HEK293 (cell line): ENCODE measurements at regions not wholly inside any gene's neighbourhood (a gene's known extent, or its start where the extent isn't known, plus 50 kb on each side); places are given as distances from the start of the nearest gene placed in this dataset.

Source experiments
- CTCF ChIA-PET: fragments of 350-600 bp; formaldehyde crosslinking; extraction: SDS; loops from one replicate; lab custom pipeline; 2021; ENCODE audit warnings: antibody characterized with exemption; lab: Yijun Ruan, JAX
- POLR2A ChIA-PET: fragments of 300-600 bp; formaldehyde crosslinking; extraction: SDS; loops from one replicate; lab custom pipeline; 2020; ENCODE audit warnings: antibody characterized with exemption, inconsistent platforms; lab: Yijun Ruan, JAX
- H3K27ac ChIP-seq: fragments of 200-500 bp; sonication (Bioruptor generic); 2 replicates; pipeline ENCODE4 v1.5.1; 2014; ENCODE audit warnings: low read depth, low read length, control low read depth, inconsistent platforms; ENCODE audit errors: extremely low read depth
- H3K36me3 ChIP-seq, 2 experiments: fragments of 200-500 bp in 1 of 2; sonication (Bioruptor generic) in 1 of 2; 1 replicate in 1 of 2; 2 replicates in 1 of 2; pipeline ENCODE4 v1.5.1; 2014 to 2017; ENCODE audit warnings: inconsistent platforms in 2 of 2, low read length in 2 of 2; ENCODE audit not compliant: control insufficient read depth in 2 of 2, insufficient read depth in 1 of 2
- H3K4me1 ChIP-seq: fragments of 200-500 bp; sonication (Bioruptor generic); 2 replicates; pipeline ENCODE4 v1.5.1; 2014; ENCODE audit warnings: mild to moderate bottlenecking, low read length, inconsistent platforms; ENCODE audit not compliant: control insufficient read depth, insufficient read depth
- H3K4me3 ChIP-seq: 2 replicates; pipeline ENCODE4 v1.5.1; 2011; ENCODE audit warnings: low read depth, mild to moderate bottlenecking, control low read depth, low read length, moderate library complexity
- H3K9me3 ChIP-seq: fragments of 200-500 bp; sonication (Bioruptor generic); 2 replicates; pipeline ENCODE4 v1.5.1; 2014; ENCODE audit warnings: low read depth, low read length, inconsistent platforms; ENCODE audit not compliant: control insufficient read depth, insufficient read depth
- BCL6B ChIP-seq: fragments of 450-650 bp; formaldehyde crosslinking; IDR thresholded peaks from 2 replicates; pipeline ENCODE4 v1.5.1; 2017; ENCODE audit warnings: missing biosample characterization, missing genetic modification characterization
- CTCF ChIP-seq: fragments of 450-650 bp; formaldehyde crosslinking; IDR thresholded peaks from 2 replicates; pipeline ENCODE4 v1.5.1; 2016; ENCODE audit warnings: missing biosample characterization, missing genetic modification characterization
- KLF17 ChIP-seq: fragments of 450-650 bp; formaldehyde crosslinking; IDR thresholded peaks from 2 replicates; pipeline ENCODE4 v1.5.1; 2016; ENCODE audit warnings: missing biosample characterization, missing genetic modification characterization
- PRDM2 ChIP-seq: fragments of 450-650 bp; formaldehyde crosslinking; IDR thresholded peaks from 2 replicates; pipeline ENCODE4 v1.5.1; 2016; ENCODE audit warnings: missing biosample characterization, missing genetic modification characterization, borderline replicate concordance
- REST ChIP-seq: fragments of 450-650 bp; formaldehyde crosslinking; IDR thresholded peaks from 2 replicates; pipeline ENCODE4 v1.5.1; 2016; ENCODE audit warnings: missing biosample characterization, missing genetic modification characterization
- SP2 ChIP-seq: fragments of 450-650 bp; formaldehyde crosslinking; IDR thresholded peaks from 2 replicates; pipeline ENCODE4 v1.5.1; 2016; ENCODE audit warnings: missing biosample characterization, missing genetic modification characterization
- YY2 ChIP-seq: fragments of 450-650 bp; formaldehyde crosslinking; IDR thresholded peaks from 2 replicates; pipeline ENCODE4 v1.5.1; 2016; ENCODE audit warnings: missing biosample characterization, missing genetic modification characterization
- ZBTB48 ChIP-seq: fragments of 450-650 bp; formaldehyde crosslinking; IDR thresholded peaks from 2 replicates; pipeline ENCODE4 v1.5.1; 2016; ENCODE audit warnings: missing biosample characterization, missing genetic modification characterization
- ZBTB7A ChIP-seq: fragments of 450-650 bp; formaldehyde crosslinking; IDR thresholded peaks from 2 replicates; pipeline ENCODE4 v1.5.1; 2016; ENCODE audit warnings: low read depth, missing biosample characterization, missing genetic modification characterization
- ZNF174 ChIP-seq: fragments of 450-650 bp; formaldehyde crosslinking; IDR thresholded peaks from 2 replicates; pipeline ENCODE4 v1.5.0; 2017; ENCODE audit warnings: missing biosample characterization, mild to moderate bottlenecking, missing genetic modification characterization
- ZNF266 ChIP-seq: fragments of 450-650 bp; formaldehyde crosslinking; IDR thresholded peaks from 2 replicates; pipeline ENCODE4 v1.5.1; 2016; ENCODE audit warnings: missing biosample characterization, missing genetic modification characterization, low read depth
- ZNF394 ChIP-seq: fragments of 450-650 bp; formaldehyde crosslinking; IDR thresholded peaks from 2 replicates; pipeline ENCODE4 v1.5.1; 2016; ENCODE audit warnings: missing biosample characterization, missing genetic modification characterization, mild to moderate bottlenecking, moderate library complexity, borderline replicate concordance
- ZNF626 ChIP-seq: fragments of 450-650 bp; sonication (Bioruptor Pico); formaldehyde crosslinking; IDR thresholded peaks from 2 replicates; pipeline ENCODE4 v1.5.1; 2018; ENCODE audit warnings: missing biosample characterization, missing genetic modification characterization, inconsistent platforms
- ZNF645 ChIP-seq: fragments of 450-650 bp; formaldehyde crosslinking; IDR thresholded peaks from 2 replicates; pipeline ENCODE4; 2016; ENCODE audit warnings: missing biosample characterization, missing genetic modification characterization
- ZSCAN16 ChIP-seq: fragments of 450-650 bp; formaldehyde crosslinking; IDR thresholded peaks from 2 replicates; pipeline ENCODE4 v1.5.1; 2016; ENCODE audit warnings: missing biosample characterization, missing genetic modification characterization

GRCh38 chr5:44697025-44697424 is 111.7 kb upstream of the MRPS30 start:
- no peak overlapping the region for H3K4me3 ChIP-seq
- TF ChIP-seq ZNF394, result no peak
- no peak for TF ChIP-seq ZNF645 (tag by site-specific recombination)
- no peak for TF ChIP-seq ZSCAN16
- no peak for TF ChIP-seq CTCF (tag by site-specific recombination)
- no peak for TF ChIP-seq YY2 (tag by site-specific recombination)
- no peak for TF ChIP-seq ZNF626 (tag by site-specific recombination)
- TF ChIP-seq ZNF174 (tag by site-specific recombination), result no peak
- TF ChIP-seq ZBTB7A, result no peak
- TF ChIP-seq REST (tag by site-specific recombination), result no peak
- no peak for TF ChIP-seq KLF17 (tag by site-specific recombination)
- TF ChIP-seq PRDM2 (tag by site-specific recombination), result no peak
- no peak for TF ChIP-seq ZBTB48 (tag by site-specific recombination)
- TF ChIP-seq BCL6B (tag by site-specific recombination), result no peak
- TF ChIP-seq ZNF266, result no peak
- TF ChIP-seq SP2 (tag by site-specific recombination), result no peak
- TF ChIP-seq, all 188 proteins: peak for 0
- CTCF ChIA-PET, result no interaction called here
- POLR2A ChIA-PET, result no interaction called here
- Histone ChIP-seq H3K27ac (no peak overlapping the region), H3K36me3 (no peaks in the 10 kb centered on the region), H3K9me3 (no peaks in the 10 kb centered on the region), H3K4me1 (no peaks in the 10 kb centered on the region)
